ENCODE measurements at regions not wholly inside any gene's neighbourhood (a gene's known extent, or its start where the extent isn't known, plus 50 kb on each side); places are given as distances from the start of the nearest gene placed in this dataset.
"Not testable (repeated sequence)": the region's sequence is repeated elsewhere in the genome, so short reads cannot be mapped to it uniquely, and the experiment has no call there.

DNA sequence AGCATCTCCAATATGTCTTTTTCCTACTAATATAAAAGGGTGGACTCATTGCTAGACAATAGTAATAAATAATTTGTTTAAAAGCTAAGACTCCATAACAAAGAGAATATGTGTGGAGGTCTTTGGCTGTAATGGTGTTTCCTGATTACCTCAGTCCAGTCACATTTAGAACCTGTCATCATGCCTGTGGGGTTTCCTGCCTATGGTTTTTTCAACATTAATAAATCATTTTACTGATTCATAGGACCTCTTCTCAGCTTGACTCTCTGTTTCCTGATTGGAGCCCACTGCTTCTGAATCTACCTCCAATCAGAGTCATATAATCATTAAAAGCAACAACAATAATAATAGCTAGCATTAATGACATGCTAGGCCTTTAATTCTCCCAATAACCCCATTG lies 52.4 kb upstream of the GNAI1 start:
- no peak for DNase-seq

DNA sequence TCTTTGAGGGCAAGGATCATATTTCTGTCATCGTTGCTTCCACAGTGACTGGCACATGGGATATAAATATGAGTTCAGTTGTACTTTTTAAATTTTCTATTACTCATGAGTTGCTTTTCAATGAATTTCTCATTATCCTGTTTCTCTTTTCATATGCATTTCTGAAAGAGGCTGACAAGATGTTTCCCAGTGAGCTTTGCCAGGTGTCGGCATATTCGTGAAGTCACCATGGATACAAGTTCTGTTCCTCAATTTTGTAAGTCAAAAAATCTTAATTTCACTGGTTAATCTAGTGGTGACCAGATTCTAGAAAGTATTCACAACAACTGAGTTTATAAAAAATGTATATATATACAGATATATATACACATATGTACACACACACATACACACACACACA lies 55.7 kb upstream of the GNAI1 start:
- DNase-seq = no peak

DNA sequence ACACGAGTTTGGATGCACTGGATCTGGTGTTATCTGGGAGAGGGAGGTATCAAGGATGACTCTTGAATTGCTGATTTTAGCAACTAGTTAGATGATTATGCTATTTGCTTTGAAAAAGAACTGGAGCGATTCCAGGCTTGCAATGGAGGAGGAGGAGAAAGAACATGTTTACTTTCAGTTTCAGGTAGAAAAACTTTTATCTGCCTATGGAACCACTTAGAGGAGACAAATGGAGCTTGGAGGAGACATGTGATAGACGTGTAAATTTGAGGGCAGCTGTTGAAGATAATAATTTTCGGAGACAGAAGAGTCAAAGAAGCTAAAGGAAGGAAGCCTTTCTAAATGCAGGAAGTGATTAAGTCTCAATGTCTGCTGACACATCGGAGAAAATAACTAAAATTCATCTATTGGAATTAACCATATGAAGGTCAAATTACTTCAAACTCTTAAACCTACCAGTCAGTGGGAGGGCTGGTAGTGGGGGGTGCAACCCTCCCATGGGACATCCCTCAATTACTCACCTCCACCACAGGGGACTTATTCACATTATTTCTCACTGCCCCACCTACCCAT lies 56.4 kb upstream of the GNAI1 start:
- DNase-seq = no peak

DNA sequence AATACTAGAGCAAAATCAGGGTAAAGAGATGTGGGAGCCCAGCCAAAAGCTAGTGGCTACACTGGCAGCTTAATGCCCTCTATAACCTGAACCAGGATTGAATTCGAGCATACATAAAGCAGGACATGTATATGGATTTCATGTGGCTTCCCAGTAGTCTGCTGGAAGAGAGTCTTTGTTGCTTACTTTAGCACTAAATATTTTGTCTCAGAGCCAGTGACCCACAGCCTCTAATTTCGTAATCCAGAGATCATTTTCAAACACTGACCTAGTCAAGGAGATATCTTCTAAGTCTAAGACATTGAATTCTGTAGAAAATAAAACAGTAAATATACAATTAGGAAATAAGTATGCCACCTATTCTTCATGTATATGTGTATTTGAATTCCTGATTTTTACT lies 64.2 kb upstream of the GNAI1 start:
- no peak for DNase-seq

DNA sequence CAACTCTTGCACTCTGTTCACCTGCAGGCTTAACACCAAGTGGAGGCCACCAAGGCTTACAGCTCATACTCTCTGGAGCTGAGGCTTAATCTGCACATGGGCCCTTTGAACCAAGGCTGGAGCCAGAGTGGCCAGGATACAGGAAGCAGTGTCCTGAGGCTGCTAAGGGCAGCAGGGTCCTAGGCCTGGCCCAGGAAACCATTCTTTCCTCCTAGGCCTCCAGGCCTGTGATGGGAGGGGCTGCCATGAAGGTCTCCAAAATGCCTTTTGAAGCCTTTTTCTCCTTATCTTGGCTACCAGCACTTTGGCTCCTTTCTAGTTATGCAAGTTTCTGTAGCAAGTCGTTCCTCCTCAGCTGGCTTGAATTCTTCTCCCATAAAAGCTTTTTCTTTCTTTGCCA lies 68.0 kb upstream of the GNAI1 start:
- DNase-seq = no peak

DNA sequence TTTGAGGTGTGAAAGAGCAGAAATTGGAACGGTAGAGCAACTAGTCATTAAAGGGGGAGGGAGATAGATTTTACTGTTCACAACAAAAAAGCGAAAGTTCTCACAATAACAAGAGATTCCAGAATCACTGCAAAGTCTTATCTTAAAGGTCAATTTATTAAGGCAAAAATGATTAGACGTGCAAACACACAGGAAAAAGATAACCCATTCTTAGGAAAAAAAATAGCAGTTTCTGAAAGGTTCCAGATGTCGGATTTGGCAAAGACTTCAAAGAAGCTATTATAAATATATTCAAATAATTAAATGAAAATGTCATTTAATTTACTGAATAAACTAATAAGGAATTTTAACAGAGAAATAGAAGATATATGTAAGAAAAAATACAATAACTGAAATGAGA lies 70.8 kb upstream of the GNAI1 start:
- no peak for DNase-seq

DNA sequence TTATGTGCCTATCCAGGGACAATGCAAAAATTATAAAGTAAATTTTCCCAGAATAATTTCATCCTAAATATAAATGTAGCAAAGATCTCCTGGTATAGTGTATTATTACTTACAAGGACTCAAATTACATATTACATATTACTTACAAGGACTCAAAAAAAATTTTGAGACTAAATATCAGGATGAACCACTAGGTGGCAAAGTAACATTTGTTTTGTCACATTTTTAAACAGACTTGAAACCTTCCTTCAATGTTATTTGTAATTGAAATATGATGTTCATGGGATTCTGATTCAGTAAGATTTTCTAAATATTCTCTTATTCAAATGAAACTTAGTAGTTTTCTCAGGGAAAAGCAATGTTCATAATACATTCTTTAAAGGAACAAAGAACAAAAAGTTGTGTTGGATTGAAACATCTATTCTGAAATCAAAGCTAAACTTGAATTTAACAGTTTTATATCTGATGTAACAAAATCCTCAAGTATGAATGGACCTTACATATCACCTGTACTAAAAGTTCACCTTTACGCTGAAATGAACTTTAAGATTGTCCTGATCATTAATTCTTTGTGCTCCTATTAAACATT lies 74.3 kb upstream of the GNAI1 start:
- DNase-seq = no peak

DNA sequence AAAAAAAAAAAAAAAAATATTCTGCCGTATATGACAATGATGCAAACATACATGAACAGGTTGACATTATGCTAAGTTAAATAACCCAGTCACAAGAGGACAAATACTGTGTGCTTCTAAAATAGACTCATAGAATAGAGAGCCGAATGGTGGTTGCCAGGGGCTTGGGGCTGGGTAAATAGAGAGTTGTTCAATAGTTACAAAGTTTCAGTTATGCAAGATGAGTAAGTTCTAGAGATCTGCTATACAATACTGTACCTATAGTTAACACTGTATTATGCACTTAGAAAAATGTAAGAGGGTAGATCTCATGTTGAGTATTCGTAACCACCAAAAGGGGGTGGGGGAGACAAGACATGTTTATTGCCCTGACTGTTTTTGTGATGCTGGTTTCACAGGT lies 77.1 kb upstream of the GNAI1 start:
- no peak for DNase-seq

DNA sequence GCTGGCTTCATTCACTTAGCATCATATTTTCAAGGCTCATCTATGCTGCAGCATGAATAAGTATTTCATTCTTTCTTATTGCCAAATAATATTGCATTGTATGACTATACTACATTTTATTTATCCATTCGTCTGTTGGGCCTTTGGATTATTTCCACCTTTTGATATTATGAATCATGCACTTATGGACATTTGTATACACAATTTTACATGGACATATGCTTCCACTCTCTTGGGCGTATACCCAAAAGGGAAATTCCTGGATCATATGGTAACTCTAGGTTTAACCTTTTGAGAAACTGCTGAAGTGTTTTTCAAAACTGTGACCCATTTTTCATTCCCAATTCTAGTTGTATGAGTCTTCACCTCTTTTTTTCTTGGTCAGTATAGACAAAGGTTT lies 80.3 kb upstream of the GNAI1 start:
- DNase-seq = no peak

DNA sequence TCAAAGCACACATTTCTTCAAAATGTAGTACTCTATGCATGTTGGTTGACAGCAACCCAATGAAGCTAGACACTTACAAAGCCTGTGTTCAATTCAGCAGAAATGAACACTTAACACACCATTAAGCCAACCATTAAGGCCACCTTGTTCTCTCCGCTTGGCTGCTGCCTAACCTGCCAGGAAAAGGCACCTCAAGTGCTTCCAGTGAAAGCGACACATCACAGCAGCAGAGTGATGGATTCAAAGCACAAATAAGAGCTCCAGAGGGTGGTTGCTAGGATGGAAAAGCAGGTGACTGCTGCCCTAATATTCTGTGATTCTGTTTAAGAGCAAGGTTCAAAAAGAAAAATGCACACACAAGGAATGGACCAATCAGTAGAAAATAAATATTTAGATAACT lies 81.5 kb upstream of the GNAI1 start:
- no peak for DNase-seq

DNA sequence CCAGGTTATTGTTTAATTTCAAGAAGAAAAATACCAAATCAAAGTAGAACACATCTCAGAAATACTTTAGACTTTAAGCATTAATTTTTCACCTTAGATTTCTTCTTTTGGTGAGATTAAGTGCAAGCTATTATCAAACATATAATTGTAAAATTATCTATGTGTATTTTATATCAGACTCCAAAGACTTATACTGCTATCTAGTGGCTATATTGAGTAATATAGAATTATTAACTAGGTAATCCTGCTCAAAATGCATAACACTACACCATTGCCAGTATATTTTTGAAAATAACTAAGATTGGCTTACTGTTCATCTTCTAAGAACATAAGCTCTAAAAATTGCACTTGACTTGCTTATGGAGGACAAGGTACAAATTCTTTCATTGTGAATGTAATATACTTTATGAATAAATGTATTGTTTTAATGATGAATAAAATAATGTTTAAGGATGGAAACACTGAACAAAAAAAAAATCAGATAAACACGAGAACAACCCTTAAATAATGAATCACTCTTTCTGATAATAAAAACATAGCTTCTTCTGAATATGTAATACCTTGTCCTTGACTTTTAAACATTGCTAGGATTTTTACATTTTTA lies 86.7 kb upstream of the GNAI1 start:
- DNase-seq = no peak

DNA sequence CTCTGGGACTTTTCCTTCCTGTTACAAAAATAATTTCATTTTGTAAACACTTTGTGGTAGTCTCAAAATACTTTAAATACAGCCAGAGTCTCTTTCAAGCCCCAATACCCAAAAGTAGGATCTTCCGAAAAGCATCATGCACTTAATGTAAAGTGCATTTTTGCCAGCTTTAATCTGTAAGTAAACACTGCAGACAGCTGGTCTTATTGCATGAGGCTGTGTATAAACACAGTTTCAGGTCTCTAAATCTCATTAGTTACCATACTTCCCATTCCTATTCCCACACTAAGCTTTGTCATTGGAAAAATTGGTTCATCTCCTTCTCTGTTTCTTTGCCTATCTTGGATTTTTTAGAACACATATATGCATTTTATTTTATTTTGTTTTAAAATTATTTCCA lies 87.6 kb upstream of the GNAI1 start:
- DNase-seq = no peak

DNA sequence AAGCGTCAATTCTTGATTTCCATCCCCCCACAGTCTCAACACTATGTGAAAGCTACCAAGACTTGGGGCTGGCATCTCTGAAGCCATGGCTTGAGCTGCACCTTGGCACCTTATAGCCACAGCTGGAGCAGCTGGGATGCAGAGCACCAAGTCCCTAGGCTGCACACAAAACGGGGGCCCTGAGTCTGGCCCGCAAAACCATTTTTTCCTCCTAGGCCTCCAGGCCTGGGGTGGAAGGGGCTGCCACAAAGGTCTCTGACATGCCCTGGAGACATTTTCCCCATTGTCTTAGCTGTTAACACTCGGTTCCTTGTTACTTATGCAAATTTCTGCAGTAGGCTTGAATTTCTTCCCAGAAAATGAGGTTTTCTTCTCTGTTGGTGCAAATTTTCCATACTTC lies 89.8 kb upstream of the GNAI1 start:
- DNase-seq = no peak

DNA sequence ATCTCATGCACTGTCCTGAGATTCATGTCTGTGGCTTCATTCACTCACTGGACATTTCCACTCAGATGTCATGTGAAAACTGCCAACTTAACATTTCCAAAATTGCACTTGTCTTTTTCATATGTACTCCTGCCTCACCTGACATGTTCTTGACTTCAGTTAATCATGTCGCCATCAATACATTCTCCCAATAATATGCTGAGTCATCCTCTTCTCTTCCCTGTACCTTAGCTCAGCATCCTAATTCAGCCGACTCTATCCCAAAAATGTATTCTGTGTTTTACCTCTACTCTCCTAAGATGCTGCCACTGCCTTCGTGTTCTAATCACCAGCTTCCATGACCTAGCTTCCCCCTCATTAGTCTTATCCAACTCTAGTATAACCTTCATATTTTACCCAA lies 93.9 kb upstream of the GNAI1 start:
- no peak for DNase-seq

DNA sequence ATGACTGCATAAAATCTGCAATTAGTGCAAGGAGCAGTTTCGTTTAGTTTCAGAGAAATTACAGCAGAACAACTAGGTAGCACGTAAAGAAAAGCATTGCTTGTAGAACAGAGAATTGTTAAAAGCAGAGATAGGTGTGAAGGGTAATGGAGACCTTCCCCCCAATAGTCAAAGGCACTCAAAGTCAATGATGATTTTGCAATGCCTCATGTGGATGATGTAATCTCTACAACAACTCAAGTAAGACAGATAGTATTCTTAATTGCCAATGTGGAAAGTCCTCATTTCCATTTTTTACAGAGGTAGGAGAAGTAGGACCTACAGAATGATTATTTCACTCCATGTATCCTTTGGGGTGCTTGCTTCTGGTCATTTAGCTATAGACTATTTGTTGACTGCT lies 94.3 kb upstream of the GNAI1 start:
- no peak for DNase-seq

DNA sequence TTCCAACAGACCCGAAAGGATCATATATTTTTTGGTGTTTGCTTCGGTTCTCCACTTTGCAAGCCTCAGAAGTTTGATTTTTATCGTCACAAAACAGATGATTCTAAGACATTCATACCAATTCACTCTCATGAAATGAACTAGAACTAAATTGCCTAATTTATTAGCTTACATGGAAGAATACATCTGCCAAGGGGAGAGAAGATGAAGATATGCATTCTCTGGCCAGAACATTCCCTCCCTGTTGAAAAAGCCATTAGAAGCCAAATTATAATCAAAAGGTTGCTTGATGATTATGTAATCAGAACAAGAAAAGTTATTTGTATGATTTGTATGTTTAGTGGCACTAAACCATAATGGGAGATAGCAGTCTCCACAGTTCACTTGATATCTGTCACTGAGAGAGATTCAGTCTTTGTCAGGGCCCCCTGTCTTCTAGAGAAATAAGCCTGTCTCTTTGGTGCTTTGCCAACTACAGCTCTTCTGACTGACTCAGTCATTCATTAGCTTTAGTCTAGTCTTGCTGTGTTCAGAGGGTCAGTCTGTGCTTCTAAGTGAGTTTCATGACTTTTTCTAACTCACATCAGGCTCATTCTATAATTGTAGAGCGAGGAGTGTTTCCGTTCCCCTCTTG lies 95.3 kb upstream of the GNAI1 start:
- DNase-seq = no peak

DNA sequence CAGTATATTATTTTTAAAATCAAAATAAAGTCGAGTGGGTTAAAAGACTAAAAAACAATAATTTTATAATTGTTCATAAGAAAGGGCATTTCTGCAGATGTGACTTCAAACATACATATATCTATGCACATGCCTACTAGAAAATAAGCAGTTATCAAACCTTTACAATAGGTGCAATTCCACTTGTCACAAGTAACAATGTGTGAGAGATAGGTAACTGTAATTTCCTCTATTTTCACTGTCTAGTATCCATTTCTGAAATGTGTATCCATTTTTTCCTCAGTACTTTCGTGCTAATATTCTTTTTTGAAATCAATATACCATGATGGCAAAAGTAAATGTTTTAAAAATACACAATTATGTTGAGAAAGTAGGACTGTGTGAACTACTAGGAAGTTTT lies 96.9 kb upstream of the GNAI1 start:
- no peak for DNase-seq

DNA sequence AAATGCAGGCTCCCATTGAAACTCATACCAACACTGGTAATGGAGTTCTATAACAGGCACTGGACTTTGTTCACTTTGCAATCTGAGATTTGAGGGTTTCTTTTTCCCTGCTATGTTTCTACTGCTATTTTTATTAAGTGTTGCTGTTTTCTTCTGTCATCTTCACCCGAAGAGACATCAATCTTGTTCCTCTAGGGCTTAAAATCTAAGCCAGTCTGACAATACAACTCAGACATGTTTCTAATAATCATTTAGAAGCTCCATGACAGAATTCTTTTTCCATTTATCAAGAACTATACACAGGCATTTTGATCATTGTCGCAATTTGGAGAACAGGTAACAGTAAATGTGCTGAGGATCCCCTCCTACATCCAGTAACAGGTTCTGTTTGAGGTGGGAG lies 98.5 kb upstream of the GNAI1 start:
- no peak for DNase-seq

DNA sequence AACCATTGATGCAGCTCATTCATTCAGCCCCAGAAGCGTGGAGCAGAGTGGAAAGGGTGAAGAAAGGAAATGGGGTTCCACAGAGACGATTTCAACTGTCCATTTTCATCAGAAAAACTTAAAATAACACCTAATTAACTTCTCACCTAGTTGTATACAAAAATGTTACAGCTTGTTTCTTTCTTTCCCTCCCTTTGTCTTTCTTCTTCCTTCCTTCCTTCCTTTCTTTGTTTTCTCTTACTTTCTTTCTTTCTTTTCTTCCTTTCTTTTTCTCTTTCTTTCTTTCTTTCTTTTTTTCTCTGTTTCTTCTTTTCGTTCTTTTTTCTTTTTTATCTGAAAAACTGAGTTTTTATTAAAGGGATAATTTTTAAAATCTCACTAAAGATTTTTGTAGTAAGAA lies 105.9 kb upstream of the GNAI1 start:
- no peak for DNase-seq

DNA sequence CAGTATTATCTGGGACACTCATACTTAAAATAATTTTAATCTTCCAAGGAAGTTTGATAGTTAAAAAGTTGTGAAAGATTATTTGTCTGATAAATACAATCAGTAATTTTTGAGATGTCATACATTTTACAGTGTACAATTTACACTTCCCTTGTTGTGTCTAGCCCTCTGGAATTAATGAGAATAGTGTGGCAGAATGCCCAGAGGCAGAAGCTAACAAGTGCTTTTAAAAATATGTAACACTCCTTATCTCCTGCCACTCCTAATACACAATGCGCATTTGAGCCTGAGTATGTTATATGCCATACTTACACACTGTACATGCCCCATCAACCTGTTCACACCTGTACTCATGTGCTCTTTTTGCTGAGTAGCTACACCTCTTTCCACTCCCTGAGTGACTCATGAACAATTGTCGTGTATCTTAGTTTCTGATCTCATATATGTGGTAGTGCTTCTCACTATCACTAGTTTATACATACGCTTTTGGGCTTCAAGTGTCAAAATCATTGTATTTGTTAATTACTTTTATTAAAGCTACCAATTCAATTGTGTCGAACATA lies 106.9 kb upstream of the GNAI1 start:
- no peak for DNase-seq

DNA sequence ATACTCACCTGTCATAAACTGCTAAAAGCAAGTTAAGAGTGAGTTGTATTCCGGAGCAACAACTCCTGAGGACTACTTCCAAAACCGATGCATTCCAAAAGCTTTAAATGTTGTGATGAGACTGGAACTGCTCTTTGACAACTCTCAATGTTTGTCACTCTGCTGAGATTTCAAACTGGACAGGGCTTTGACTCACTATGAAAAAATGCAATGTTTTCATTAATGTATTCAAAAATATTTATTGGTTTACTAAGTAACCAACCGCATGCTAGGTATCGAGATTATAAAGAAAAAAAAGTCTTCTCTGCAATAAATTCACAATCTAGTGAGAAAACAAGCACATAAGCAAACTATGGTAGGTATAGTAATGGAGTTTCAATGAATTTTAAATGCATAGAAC lies 107.9 kb upstream of the GNAI1 start:
- DNase-seq = no peak

DNA sequence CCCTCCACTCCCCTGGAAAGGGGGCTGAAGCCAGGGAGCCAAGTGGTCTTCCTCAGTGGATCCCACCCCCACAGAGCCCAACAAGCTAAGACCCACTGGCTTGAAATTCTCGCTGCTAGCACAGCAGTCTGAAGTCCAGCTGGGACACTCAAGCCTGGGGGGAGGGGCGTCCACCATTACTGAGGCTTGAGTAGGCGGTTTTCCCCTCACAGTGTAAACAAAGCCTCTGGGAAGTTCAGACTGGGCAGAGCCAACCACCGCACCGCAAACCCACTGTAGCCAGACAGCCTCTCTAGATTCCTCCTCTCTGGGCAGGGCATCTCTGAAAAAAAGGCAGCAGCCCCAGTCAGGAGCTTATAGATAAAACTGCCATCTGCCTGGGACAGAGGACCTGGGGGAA lies 114.4 kb upstream of the GNAI1 start:
- not testable (repeated sequence) for DNase-seq

DNA sequence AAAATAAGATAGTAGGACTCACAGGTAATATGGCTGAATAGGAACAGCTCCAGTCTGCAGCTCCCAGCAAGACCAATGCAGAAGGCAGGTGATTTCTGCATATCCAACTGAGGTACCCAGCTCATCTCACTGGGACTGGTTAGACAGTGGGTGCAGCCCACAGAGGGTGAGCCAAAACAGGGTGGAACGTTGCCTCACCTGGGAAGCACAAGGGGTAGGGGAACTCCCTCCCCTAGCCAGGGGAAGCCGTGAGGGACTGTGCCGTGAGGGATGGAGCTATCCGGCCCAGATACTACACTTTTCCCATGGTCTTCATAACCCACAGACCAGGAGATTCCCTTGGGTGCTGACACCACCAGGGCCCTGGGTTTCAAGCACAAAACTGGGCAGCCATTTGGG lies 114.8 kb upstream of the GNAI1 start:
- not testable (repeated sequence) for DNase-seq

All from activated CD4-positive, alpha-beta T cell treated with anti-CD3 and anti-CD28 coated beads, Interleukin-2, amount 50 U/mL, for 1 hour (primary cell).